ENCODE measurements at regions not wholly inside any gene's neighbourhood (a gene's known extent, or its start where the extent isn't known, plus 50 kb on each side); places are given as distances from the start of the nearest gene placed in this dataset.

DNA sequence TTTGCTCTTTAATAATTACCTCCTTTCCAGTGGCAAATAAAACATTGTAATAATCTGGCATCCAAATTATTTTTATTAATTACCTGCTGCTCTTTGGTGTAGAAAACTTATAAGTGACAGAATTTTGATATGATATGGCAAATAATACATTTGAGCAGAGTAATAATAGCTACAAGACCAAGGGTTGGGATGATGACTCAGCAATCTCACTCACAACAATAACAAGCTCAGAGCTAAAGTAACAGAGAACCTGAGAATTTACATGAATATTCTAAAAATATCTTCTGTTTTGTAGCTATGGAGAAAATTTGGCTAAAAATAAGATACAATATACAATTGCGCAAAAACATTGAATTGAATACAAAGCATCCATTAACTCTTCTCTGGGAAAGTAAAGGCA lies 480.8 kb upstream of the COBL start:
- H3K27ac ChIP-seq = no peak overlapping the region
- H3K4me3 ChIP-seq = no peak overlapping the region

DNA sequence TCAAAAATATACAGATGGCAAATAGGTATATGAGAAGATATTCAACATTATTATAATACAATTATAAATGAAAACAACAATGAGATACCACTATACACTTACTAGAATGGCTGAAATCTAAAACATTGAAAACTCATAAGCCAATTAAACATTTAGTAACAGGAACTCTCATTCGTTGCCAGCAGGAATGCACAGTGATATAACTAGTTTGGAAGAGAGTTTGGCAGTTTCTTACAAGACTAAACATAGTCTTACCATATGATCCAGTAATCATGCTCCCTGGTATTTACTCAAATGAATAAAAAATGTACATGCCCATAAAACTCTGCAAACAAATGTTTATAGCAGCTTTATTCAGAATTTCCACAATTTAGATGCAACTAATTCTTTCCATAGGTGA lies 476.2 kb upstream of the COBL start:
- Histone ChIP-seq H3K4me3 (no peak overlapping the region), H3K27ac (no peak overlapping the region)

DNA sequence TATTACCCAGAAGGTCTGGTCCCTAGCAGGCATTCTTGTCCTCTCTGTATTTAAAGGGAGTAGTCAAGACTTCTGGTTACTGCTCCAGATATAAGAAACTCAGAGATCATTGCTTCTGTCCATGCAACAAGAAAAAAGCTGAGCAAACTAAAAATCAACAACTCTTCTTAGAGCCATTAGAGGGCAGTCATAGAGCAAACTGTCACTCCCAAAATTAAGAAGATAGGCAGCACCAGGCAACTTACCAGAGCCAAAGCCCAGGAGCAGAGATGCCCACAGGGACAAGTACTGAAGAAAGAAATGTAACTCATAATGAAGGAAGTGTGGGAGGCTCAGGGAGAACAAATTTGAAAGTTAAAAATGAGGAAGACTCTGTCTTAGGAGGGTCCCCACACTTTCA lies 472.9 kb upstream of the COBL start:
- Histone ChIP-seq H3K4me3 (no peak overlapping the region), H3K27ac (no peak overlapping the region)

DNA sequence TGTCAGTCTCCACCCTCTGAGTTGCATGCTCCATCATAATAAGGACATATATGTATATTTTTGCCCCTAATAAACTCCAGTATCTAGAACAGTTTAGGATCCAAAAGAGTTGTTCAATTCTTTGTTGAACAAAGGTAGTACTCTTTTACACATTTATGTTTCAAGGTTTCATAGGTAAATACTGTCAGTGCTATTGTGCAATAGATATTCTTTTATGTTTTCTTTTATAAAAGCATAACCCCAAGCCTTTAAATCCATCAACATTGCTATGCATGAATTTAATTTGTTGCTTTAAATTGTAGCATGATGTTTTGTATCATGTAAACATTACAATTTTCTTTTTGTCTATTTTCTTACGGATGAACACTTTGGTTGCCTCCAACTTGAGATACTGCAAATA lies 469.7 kb upstream of the COBL start:
- Histone ChIP-seq H3K27ac (no peak overlapping the region), H3K4me3 (no peak overlapping the region)

DNA sequence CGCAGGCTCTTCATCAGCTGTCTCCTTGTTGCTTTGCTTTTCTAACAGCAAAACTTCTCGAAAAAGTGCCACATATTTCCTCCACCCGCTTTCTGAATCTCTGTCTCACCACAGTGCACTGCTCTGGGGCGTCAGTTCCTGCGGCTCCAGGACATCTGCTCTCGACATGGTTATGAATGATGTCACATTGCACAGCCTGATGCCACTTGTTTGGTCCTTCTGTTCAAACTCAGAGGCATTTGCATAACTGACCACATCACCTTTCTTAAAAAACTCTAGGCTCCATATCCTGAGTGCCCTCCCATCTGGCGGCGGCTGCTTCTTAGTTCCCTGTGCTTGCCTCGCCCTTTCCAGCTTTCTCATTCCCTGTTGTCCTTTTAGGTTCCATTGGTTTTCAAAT lies 469.3 kb upstream of the COBL start:
- H3K27ac ChIP-seq = no peak overlapping the region
- H3K4me3 ChIP-seq = no peak overlapping the region

DNA sequence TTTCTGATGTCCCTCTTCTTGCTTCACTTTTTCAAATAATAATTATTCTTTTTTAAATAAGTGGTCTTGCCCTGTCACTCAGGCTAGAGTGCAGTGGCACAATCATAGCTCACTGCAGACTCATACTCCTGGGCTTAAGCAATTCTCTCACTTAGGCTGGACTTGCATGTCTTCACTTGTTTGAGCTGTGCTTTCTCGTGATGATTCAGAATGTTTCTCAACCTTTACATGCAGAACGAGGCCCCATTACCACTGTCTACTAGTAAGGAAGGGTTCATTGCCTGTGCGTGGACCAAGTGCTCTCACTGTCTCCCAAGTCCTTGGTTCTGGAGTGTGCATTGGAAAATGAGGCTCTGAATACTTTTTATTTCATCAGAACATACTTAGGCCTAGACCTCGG lies 468.6 kb upstream of the COBL start:
- Histone ChIP-seq H3K27ac (no peak overlapping the region), H3K4me3 (no peak overlapping the region)

DNA sequence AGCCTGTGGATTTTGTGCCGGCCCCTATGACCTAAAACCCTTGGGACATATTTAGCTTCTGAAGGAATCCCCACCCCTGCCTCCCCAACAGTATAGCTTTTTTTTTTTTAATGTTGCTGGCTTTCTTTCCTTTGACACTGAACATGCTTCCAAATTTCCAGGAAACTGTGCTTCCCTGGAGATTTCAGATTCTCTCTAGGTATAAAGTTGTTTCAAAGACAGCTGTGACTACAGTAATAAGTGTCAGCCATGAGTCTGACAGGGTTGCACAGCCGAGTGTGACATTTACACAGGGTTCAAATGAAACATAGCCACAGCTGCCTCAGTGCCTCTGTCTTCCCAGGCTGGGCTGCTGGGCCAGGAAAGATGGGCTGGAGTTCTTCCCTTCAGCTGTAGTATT lies 466.6 kb upstream of the COBL start:
- no peak overlapping the region for H3K4me3 ChIP-seq
- H3K27ac ChIP-seq = no peak overlapping the region

DNA sequence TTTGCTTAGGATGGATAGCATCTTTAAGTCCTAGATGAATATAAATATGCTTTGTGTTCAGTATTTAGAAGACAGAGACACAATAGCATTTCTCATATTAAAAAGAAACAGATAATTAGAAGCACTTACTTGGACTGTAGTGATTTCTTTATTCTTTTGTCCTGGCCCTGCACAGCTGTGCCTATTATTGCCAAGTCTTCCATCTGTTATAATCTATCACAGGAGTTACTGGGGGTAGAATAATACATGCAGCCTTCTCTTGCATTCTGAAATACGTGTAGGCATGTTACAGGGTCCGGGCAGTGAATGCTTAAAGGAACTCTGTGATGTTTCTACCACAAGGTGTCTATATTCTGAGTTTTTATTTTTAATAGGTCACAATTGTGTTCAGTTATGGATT lies 461.5 kb upstream of the COBL start:
- no peak overlapping the region for H3K27ac ChIP-seq

DNA sequence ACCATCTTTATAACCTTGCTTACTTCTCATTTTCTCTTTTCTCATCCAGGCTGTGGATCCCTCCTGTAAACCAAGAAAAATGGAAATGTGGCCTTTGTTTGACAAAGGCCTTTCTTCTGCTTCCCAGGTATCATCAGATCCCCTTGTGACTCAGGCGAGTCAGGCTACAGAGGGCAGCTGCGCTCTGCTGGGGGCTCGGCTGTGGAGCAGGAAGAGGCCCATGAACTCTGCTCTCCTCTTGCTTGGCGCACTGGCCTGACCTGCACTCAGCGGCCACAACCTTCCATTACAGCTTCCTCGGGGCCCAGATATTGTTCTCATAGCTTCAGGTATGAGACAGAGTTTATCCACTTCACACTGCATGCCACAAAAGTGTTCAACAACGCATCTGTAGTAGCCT lies 457.6 kb upstream of the COBL start:
- no peak overlapping the region for H3K4me3 ChIP-seq

More for the DNA sequence above, 461.5 kb upstream of the COBL start:
- H3K4me3 ChIP-seq = no peak overlapping the region

DNA sequence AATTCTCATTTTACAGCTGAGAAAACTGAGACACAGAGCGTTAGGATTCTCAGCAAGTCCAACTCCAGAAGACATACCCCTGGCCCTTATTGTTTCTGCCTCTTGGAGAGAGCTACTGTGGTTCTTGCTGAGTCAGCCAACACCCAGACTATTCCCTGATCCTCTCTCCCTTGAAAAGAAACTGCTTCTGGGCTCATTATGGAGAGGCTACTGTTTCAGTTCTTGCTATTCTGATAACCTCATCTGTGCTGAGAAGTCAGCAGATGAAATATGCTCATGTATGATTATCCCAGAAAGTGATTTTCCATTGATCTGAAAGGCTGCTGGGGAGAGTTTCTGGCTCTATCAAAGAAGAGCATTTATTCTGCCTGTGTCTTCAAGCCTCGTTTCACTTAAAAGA lies 455.6 kb upstream of the COBL start:
- Histone ChIP-seq H3K4me3 (no peak overlapping the region), H3K27ac (no peak overlapping the region)

More for the DNA sequence above, 457.6 kb upstream of the COBL start:
- H3K27ac ChIP-seq = no peak overlapping the region

DNA sequence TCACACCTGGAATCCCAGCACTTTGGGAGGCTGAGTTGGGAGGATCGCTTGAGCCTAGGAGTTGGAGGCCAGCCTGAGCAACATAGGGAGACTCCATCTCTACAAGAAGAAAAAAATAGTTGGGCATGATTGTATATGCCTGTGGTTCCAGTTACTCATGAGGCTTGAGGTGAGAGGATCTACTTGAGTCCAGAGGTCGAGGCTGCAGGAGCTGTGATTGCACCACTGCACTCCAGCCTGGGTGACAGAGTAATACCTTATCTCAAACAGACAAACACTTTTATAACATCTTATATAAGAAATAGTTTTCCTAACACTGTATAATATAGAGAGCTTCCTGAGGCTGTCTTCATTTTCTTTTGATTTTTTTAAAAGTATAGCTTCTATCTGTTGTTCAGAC lies 448.4 kb upstream of the COBL start:
- no peak overlapping the region for H3K27ac ChIP-seq

DNA sequence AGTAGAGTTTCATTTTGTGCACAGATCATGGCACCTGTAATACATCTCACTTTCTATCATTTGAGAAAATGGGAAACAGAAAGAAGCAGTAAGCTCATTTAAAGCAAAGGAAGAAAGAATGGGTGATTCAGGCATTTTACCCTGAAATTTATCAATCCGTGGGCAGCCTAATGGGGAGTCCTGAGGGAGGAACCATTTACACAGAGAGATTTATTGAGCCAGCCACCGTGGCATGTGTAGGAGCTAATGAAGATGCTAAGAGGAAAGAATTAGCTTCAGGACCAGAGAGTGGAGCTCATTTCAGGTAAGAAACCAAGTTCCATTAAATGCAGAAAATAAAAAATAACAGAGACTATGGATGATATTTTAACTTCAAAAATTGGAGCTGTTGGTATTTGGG lies 443.4 kb upstream of the COBL start:
- Histone ChIP-seq H3K27ac (no peak overlapping the region), H3K4me3 (no peak overlapping the region)

More for the DNA sequence above, 448.4 kb upstream of the COBL start:
- H3K4me3 ChIP-seq = no peak overlapping the region

DNA sequence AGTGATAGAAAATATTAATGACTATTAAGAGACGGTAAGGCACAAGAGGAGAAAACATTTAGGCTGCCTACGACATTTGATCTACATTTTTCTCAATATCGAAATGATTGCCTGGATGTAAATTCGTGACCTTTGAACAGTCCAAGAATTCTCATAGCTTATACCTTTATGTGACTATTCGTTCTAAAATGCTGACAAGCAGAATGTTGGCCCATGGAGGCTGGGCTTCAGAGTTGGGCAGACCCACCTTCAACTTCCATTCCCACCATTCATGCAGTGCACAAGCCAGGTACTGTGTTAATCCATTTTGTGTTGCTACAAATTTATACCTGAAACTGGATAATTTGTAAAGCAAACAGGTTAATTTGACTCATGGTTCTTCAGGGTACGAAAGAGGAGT lies 441.4 kb upstream of the COBL start:
- Histone ChIP-seq H3K4me3 (no peak overlapping the region), H3K27ac (no peak overlapping the region)

DNA sequence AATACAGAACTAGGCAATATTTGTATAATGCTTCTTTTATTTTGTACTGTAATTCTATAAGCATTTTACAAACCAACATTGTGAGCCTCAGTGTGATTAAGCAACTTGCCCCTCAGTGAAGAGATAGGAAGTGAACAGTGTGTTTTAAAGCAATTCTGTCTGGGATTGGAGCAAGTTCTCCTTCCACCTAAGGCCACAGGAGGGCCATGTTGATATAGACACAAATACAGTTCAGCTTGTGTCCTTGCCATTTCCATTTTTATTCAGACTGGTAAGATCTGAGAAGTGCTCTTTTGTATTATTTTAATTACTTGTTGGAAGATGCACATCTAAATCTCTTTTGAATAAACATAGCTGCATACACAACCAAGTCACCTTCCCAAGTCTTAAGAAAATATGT lies 416.3 kb upstream of the COBL start:
- no peak overlapping the region for H3K27ac ChIP-seq
- H3K4me3 ChIP-seq = no peak overlapping the region

DNA sequence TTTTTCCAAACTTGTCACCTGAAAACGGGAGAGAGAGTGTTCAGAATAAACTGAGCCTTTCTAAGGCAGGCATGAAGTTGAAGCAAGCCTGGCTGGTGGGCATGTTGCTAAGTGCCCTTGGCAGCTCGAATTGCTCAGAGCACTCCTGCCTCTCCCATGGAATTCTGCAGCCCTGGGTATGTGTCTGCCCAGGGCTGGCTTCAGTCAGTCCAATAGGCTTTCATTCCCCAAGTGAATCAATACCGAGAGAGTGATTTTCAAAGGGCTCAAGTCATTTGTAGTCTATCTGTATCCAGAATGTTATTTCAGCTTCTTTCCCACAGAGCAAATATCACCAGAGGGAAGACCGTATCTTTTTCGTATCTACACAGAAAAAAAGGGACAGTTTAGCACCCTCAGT lies 415.5 kb upstream of the COBL start:
- H3K27ac ChIP-seq = no peak overlapping the region
- H3K4me3 ChIP-seq = no peak overlapping the region

DNA sequence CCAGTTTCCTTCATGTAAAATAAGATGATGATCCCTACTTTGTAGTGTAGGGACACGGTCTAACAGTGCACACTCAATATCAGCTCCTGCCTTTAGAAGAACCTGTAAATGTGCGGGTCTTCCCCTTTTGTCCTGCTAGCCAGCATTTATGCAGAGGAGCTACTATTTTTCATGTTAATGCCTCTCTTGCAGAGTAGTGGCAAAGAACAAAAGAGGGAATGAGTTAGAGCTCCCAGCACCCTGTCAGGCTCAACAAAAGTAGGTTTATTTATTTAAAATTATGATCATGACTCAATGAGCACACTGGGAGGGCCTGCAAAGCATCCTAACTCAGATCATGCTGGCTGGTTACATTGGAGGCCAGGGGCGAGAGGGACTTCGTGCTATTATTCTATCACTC lies 414.5 kb upstream of the COBL start:
- Histone ChIP-seq H3K4me3 (no peak overlapping the region), H3K27ac (no peak overlapping the region)

DNA sequence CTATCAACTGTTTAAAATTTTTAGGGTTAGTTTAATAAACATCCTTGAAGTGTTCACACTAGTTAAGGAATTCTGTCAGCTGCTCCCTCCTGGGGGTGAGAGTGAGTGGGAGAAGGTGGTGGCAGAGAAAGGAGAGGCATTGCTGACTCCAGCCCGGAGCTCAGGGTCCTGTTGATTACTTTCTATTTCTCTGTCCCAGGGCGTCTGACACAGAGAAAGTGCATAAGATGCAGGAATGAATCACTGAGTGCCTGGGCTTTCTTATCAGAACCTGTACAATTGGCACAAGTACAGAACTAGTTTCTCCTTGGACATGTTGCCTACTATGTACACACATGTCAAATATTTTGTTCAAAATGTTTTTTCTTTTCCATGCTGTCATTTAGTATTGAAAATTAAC lies 410.8 kb upstream of the COBL start:
- no peak overlapping the region for H3K27ac ChIP-seq
- no peak overlapping the region for H3K4me3 ChIP-seq

DNA sequence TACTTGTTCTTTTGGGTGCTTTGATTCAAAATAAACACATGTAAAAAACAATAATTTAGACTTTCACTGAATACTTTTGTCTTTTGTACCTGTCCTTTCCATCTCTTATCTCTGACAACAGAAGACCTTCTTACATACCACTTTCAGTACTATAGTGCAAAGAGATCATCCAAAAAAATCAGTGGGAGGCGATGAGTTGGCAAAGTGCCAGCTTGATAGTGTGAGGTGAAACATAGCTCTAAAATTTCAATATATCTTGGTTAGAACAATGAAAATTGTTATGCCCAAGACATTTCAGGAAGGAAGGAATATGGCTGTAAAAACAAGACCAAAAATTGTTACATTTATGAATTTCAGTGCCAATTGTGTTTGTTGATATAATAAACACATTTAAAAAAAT lies 390.2 kb upstream of the COBL start:
- Histone ChIP-seq H3K4me3 (no peak overlapping the region), H3K27ac (no peak overlapping the region)

DNA sequence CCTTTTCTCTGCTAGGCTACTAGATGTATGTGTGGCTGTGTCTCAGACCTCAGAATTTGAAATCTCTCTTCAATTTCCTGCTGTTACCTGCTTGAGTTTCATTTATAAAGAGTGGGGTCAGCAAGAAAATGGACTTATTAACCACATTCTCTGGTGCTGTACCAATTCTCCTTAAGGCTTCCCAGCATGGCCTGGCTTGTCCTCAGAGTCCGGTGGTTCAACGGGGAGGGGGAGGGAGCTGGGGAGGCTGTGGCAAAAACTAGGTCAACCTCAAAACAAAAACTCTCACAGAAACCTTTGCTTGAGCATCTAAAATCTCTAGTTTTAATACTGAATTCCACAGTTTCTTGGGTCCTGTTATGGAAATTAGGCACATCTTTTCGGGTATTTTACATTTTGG lies 389.1 kb upstream of the COBL start:
- H3K4me3 ChIP-seq = no peak overlapping the region

DNA sequence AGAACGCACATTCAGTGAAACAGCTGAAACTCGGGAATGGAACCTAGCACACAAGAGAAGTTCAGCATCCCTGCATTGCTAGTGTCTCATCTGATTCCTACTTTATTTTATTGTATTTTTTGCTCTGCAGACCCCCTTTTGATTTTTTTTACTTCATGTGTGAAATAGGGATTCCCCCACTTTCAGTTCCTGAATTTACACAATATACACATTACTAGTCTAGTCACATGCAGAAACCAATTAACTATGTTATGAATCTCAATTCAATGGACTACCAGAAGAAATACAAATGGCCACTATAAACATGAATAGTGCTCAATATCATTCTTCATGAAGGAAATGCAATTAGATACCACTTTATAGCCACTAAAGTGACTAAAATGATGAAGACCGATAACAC lies 386.1 kb upstream of the COBL start:
- no peak overlapping the region for H3K4me3 ChIP-seq
- H3K27ac ChIP-seq = no peak overlapping the region

More for the DNA sequence above, 389.1 kb upstream of the COBL start:
- H3K27ac ChIP-seq = no peak overlapping the region

DNA sequence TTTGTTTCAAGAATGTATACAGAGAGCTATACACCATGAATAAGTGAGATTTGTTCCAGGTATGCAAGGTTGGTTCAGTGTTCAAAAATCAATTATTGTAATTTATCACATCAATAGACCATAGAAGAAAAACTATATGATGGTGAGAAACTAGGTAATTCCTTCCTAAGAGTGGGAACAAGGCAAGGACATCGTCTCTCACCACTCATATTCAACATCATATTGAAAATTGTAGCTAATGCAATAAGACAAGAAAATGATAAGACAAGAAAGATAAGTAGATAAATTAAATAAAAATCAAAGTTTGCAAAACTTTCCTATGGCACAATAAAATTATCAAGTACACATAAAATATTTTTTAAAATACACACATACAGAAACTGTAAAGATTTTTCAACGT lies 385.3 kb upstream of the COBL start:
- Histone ChIP-seq H3K4me3 (no peak overlapping the region), H3K27ac (no peak overlapping the region)

DNA sequence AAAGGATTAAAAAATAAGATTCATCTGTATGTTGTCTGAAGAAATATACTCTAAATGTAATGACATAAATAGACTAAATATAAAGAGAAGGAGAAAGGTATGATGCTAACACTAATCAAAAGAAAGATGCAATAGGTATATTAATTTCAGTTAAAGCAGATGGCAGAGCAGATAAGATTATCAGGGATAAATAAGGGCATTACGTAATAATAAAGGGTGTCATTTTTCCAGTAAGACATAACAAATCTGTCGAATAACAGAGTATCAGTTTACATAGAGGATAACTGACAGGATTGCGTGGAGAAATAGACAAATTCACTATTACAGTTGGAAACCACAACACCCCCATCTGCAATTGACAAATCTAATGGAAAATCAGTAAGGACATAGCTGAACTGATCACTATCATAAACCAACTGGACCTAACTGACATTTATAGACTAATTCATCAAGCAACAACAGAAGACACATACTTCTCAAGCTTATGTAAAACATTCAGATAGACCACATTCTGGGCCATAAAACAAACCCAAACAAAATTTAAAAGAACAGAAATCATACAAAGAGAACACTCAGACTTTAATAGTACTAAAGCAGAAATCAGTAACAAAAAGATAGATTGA lies 384.1 kb upstream of the COBL start:
- H3K4me3 ChIP-seq = no peak overlapping the region
- no peak overlapping the region for H3K27ac ChIP-seq

DNA sequence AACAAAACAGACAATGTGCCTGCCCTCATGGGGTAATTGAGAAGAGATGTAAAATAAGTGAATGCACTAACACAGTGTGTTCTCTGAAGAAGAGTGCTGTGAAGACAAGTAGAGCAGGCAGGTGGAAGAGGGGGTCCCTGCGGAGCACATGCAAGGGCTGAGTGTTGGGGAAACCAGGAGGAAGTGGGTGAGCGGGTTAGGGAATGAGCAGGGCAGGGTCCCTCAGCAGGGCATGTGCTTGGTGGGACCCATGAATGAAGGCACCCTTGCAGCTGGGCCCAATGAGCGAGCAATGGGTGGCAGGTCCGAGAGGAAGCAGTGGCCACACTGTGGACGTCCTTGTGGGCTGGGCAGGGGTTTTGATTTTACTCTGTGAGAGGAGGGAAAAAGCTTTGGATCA lies 376.6 kb upstream of the COBL start:
- Histone ChIP-seq H3K27ac (no peak overlapping the region), H3K4me3 (no peak overlapping the region)
